ENCODE measurements at regions not wholly inside any gene's neighbourhood (a gene's known extent, or its start where the extent isn't known, plus 50 kb on each side); places are given as distances from the start of the nearest gene placed in this dataset.

GRCh38 chr1:181174861-181175260 lies 86.4 kb downstream of the IER5 start:
- no peak overlapping the region for H4K12ac ChIP-seq (ENCODE audit: low read depth, low read length)
- no peak overlapping the region for H2BK120ac ChIP-seq (ENCODE audit: insufficient read depth, low read length, poor library complexity)
- no peak for DNase-seq
- H3K9ac ChIP-seq (ENCODE audit: low read length) = no peak overlapping the region
- H3K4me1 ChIP-seq (ENCODE audit: control insufficient read depth in 1 of 2, insufficient read depth in 2 of 2, low read length in 2 of 2) = no peaks in the 10 kb centered on the region
- no peak overlapping the region for H3K18ac ChIP-seq (ENCODE audit: low read length)
- no peak overlapping the region for H3K14ac ChIP-seq (ENCODE audit: low read length)
- no peak overlapping the region for H4K91ac ChIP-seq (ENCODE audit: low read depth, low read length)
- no peak overlapping the region for H2BK12ac ChIP-seq (ENCODE audit: low read length)
- H3K4ac ChIP-seq (ENCODE audit: low read depth, low read length) = no peak overlapping the region
- no peaks in the 10 kb centered on the region for H3K36me3 ChIP-seq (ENCODE audit: control insufficient read depth in 1 of 2, insufficient read depth in 2 of 2, low read length in 2 of 2)
- H3K27ac ChIP-seq (ENCODE audit: low read depth, low read length) = no peak overlapping the region
- no peak overlapping the region for H3K23ac ChIP-seq (ENCODE audit: low read length)
- H3K4me2 ChIP-seq (ENCODE audit: low read length) = no peak overlapping the region
- H3K79me2 ChIP-seq (ENCODE audit: control insufficient read depth, insufficient read depth, low read length, poor library complexity) = no peaks in the 10 kb centered on the region
- no peak overlapping the region for H2AFZ ChIP-seq (ENCODE audit: insufficient read depth, low read length, poor library complexity)
- no peak overlapping the region for H2BK5ac ChIP-seq (ENCODE audit: low read depth, low read length, poor library complexity)
- H3K79me1 ChIP-seq (ENCODE audit: low read length) = no peaks in the 10 kb centered on the region
- H3K9me3 ChIP-seq (ENCODE audit: insufficient read depth, low read depth, low read length) = peaks cover 11% of the 10 kb centered on the region
- H4K8ac ChIP-seq (ENCODE audit: low read depth, low read length) = no peak overlapping the region
- no peak overlapping the region for H3K4me3 ChIP-seq (ENCODE audit: low read depth, low read length)
- WGBS (ENCODE audit: extremely low coverage, insufficient coverage, insufficient read length) = no CpG with 5 or more reads among the region's 4 CpGs
- no peak overlapping the region for H2AK5ac ChIP-seq (ENCODE audit: low read length)
- H3K27me3 ChIP-seq (ENCODE audit: insufficient read depth, low read length) = no peaks in the 10 kb centered on the region

GRCh38 chr1:181175356-181175910 lies 86.9 kb downstream of the IER5 start:
- no peak overlapping the region for H4K8ac ChIP-seq (ENCODE audit: low read depth, low read length)
- no peak overlapping the region for H3K14ac ChIP-seq (ENCODE audit: low read length)
- no peak overlapping the region for H3K4me3 ChIP-seq (ENCODE audit: low read depth, low read length)
- H4K12ac ChIP-seq (ENCODE audit: low read depth, low read length) = no peak overlapping the region
- H2BK5ac ChIP-seq (ENCODE audit: low read depth, low read length, poor library complexity) = no peak overlapping the region
- H4K91ac ChIP-seq (ENCODE audit: low read depth, low read length) = no peak overlapping the region
- H3K9me3 ChIP-seq (ENCODE audit: insufficient read depth, low read depth, low read length) = peaks cover 11% of the 10 kb centered on the region
- no peaks in the 10 kb centered on the region for H3K79me2 ChIP-seq (ENCODE audit: control insufficient read depth, insufficient read depth, low read length, poor library complexity)
- no peak overlapping the region for H3K23ac ChIP-seq (ENCODE audit: low read length)
- H3K9ac ChIP-seq (ENCODE audit: low read length) = no peak overlapping the region
- no peak overlapping the region for H3K4ac ChIP-seq (ENCODE audit: low read depth, low read length)
- no peaks in the 10 kb centered on the region for H3K27me3 ChIP-seq (ENCODE audit: insufficient read depth, low read length)
- H3K18ac ChIP-seq (ENCODE audit: low read length) = no peak overlapping the region
- whole genome bisulfite sequencing (ENCODE audit: extremely low coverage, insufficient coverage, insufficient read length) = no CpG with 5 or more reads among the region's 6 CpGs
- H2AK5ac ChIP-seq (ENCODE audit: low read length) = no peak overlapping the region
- H3K27ac ChIP-seq (ENCODE audit: low read depth, low read length) = no peak overlapping the region
- no peaks in the 10 kb centered on the region for H3K4me1 ChIP-seq (ENCODE audit: control insufficient read depth in 1 of 2, insufficient read depth in 2 of 2, low read length in 2 of 2)
- H3K4me2 ChIP-seq (ENCODE audit: low read length) = no peak overlapping the region
- H2AFZ ChIP-seq (ENCODE audit: insufficient read depth, low read length, poor library complexity) = no peak overlapping the region
- H2BK120ac ChIP-seq (ENCODE audit: insufficient read depth, low read length, poor library complexity) = no peak overlapping the region
- H3K79me1 ChIP-seq (ENCODE audit: low read length) = no peaks in the 10 kb centered on the region
- no peaks in the 10 kb centered on the region for H3K36me3 ChIP-seq (ENCODE audit: control insufficient read depth in 1 of 2, insufficient read depth in 2 of 2, low read length in 2 of 2)
- no peak overlapping the region for H2BK12ac ChIP-seq (ENCODE audit: low read length)
- no peak for DNase-seq

- Histone ChIP-seq H3K14ac (ENCODE audit: low read length) (no peak overlapping the region), H3K79me2 (ENCODE audit: control insufficient read depth, insufficient read depth, low read length, poor library complexity) (no peaks in the 10 kb centered on the region), H3K4ac (ENCODE audit: low read depth, low read length) (no peak overlapping the region), H3K4me2 (ENCODE audit: low read length) (no peak overlapping the region), H2BK12ac (ENCODE audit: low read length) (no peak overlapping the region), H3K9ac (ENCODE audit: low read length) (no peak overlapping the region), H3K27me3 (ENCODE audit: insufficient read depth, low read length) (no peaks in the 10 kb centered on the region), H4K12ac (ENCODE audit: low read depth, low read length) (no peak overlapping the region), H3K27ac (ENCODE audit: low read depth, low read length) (no peak overlapping the region), H2AFZ (ENCODE audit: insufficient read depth, low read length, poor library complexity) (no peak overlapping the region), H3K9me3 (ENCODE audit: insufficient read depth, low read depth, low read length) (peaks cover 11% of the 10 kb centered on the region), H3K4me1 (ENCODE audit: control insufficient read depth in 1 of 2, insufficient read depth in 2 of 2, low read length in 2 of 2) (no peaks in the 10 kb centered on the region), H3K4me3 (ENCODE audit: low read depth, low read length) (no peak overlapping the region), H2AK5ac (ENCODE audit: low read length) (no peak overlapping the region), H3K79me1 (ENCODE audit: low read length) (no peaks in the 10 kb centered on the region), H3K36me3 (ENCODE audit: control insufficient read depth in 1 of 2, insufficient read depth in 2 of 2, low read length in 2 of 2) (no peaks in the 10 kb centered on the region), H4K8ac (ENCODE audit: low read depth, low read length) (no peak overlapping the region), H3K18ac (ENCODE audit: low read length) (no peak overlapping the region), H2BK5ac (ENCODE audit: low read depth, low read length, poor library complexity) (no peak overlapping the region), H2BK120ac (ENCODE audit: insufficient read depth, low read length, poor library complexity) (no peak overlapping the region), H3K23ac (ENCODE audit: low read length) (no peak overlapping the region), H4K91ac (ENCODE audit: low read depth, low read length) (no peak overlapping the region)
- WGBS (ENCODE audit: extremely low coverage, insufficient coverage, insufficient read length) = no CpG with 5 or more reads among the region's 5 CpGs
- no peak for DNase-seq
Measured at GRCh38 chr1:181175955-181176354, 87.5 kb downstream of the IER5 start.

- no peak overlapping the region for H3K18ac ChIP-seq (ENCODE audit: low read length)
- H3K79me1 ChIP-seq (ENCODE audit: low read length) = no peaks in the 10 kb centered on the region
- H3K9me3 ChIP-seq (ENCODE audit: insufficient read depth, low read depth, low read length) = no peaks in the 10 kb centered on the region
- DNase-seq = no peak
- H3K36me3 ChIP-seq (ENCODE audit: control insufficient read depth in 1 of 2, insufficient read depth in 2 of 2, low read length in 2 of 2) = no peaks in the 10 kb centered on the region
- no peak overlapping the region for H3K14ac ChIP-seq (ENCODE audit: low read length)
- H3K27ac ChIP-seq (ENCODE audit: low read depth, low read length) = no peak overlapping the region
- H2BK5ac ChIP-seq (ENCODE audit: low read depth, low read length, poor library complexity) = no peak overlapping the region
- no peaks in the 10 kb centered on the region for H3K79me2 ChIP-seq (ENCODE audit: control insufficient read depth, insufficient read depth, low read length, poor library complexity)
- WGBS (ENCODE audit: extremely low coverage, insufficient coverage, insufficient read length) = no CpG with 5 or more reads among the region's 9 CpGs
- no peak overlapping the region for H2BK120ac ChIP-seq (ENCODE audit: insufficient read depth, low read length, poor library complexity)
- no peak overlapping the region for H3K4me3 ChIP-seq (ENCODE audit: low read depth, low read length)
- H3K4ac ChIP-seq (ENCODE audit: low read depth, low read length) = no peak overlapping the region
- H3K23ac ChIP-seq (ENCODE audit: low read length) = no peak overlapping the region
- H3K27me3 ChIP-seq (ENCODE audit: insufficient read depth, low read length) = no peaks in the 10 kb centered on the region
- H3K4me2 ChIP-seq (ENCODE audit: low read length) = no peak overlapping the region
- H4K8ac ChIP-seq (ENCODE audit: low read depth, low read length) = no peak overlapping the region
- no peak overlapping the region for H2AK5ac ChIP-seq (ENCODE audit: low read length)
- no peak overlapping the region for H2BK12ac ChIP-seq (ENCODE audit: low read length)
- no peak overlapping the region for H2AFZ ChIP-seq (ENCODE audit: insufficient read depth, low read length, poor library complexity)
- H3K9ac ChIP-seq (ENCODE audit: low read length) = no peak overlapping the region
- no peak overlapping the region for H4K12ac ChIP-seq (ENCODE audit: low read depth, low read length)
- H3K4me1 ChIP-seq (ENCODE audit: control insufficient read depth in 1 of 2, insufficient read depth in 2 of 2, low read length in 2 of 2) = no peaks in the 10 kb centered on the region
- no peak overlapping the region for H4K91ac ChIP-seq (ENCODE audit: low read depth, low read length)
Measured at GRCh38 chr1:181178241-181178879, 89.9 kb downstream of the IER5 start.

All from trophoblast cell (in vitro differentiated cells and primary cell).